IMR-90 (cell line): ENCODE measurements at regions not wholly inside any gene's neighbourhood (a gene's known extent, or its start where the extent isn't known, plus 50 kb on each side); places are given as distances from the start of the nearest gene placed in this dataset.

Experiments used
- ATAC-seq: fragments of 200-7000 bp; cut with Tn5 transposase; 2 replicates; pipeline ENCODE4 v1.9.1; 2020; ENCODE audit warnings: low read depth, mild to moderate bottlenecking, moderate library complexity
- BruUV-seq: library from RNA; stranded (reverse); fragments of 400-500 nt; replicated peaks from 2 replicates; lab custom pipeline; 2021; lab: Mats Ljungman, UMichigan
- CTCF ChIA-PET: fragments of 300-600 bp; formaldehyde crosslinking; extraction: SDS; loops from one replicate; lab custom pipeline; 2021; ENCODE audit warnings: antibody characterized with exemption; lab: Yijun Ruan, JAX
- POLR2A ChIA-PET: fragments of 300-600 bp; sonication (Branson Sonifier 250); formaldehyde crosslinking; loops from one replicate; lab custom pipeline; 2022; ENCODE audit warnings: antibody characterized with exemption; ENCODE audit not compliant: unreplicated experiment; lab: Charles Lee
- DNase-seq: peaks from one replicate; pipeline ENCODE4 v3.0.0; 2013
- H2AFZ ChIP-seq: replicated peaks from 2 replicates; pipeline ENCODE3; 2013; ENCODE audit warnings: low read length, mild to moderate bottlenecking; ENCODE audit not compliant: poor library complexity
- H2AK5ac ChIP-seq: 2 replicates; pipeline ENCODE4 v1.6.1; 2013; ENCODE audit warnings: low read depth, low read length, inconsistent platforms
- H2AK9ac ChIP-seq: replicated peaks from 2 replicates; pipeline ENCODE3; 2013; ENCODE audit warnings: mild to moderate bottlenecking, low read depth, low read length, moderate library complexity; ENCODE audit not compliant: poor library complexity
- H2BK120ac ChIP-seq: 2 replicates; pipeline ENCODE4 v1.6.1; 2013; ENCODE audit warnings: low read depth, low read length, inconsistent platforms
- H2BK15ac ChIP-seq: 3 replicates; pipeline ENCODE4 v1.6.1; 2013; ENCODE audit warnings: low read depth, low read length, inconsistent platforms
- H2BK20ac ChIP-seq: 2 replicates; pipeline ENCODE4 v1.6.1; 2013; ENCODE audit warnings: low read depth, mild to moderate bottlenecking, inconsistent platforms, low read length, moderate library complexity
- H2BK5ac ChIP-seq: 2 replicates; pipeline ENCODE4 v1.6.1; 2013; ENCODE audit warnings: mild to moderate bottlenecking, low read depth, low read length, inconsistent platforms; ENCODE audit not compliant: poor library complexity, severe bottlenecking
- H3K14ac ChIP-seq: replicated peaks from 2 replicates; pipeline ENCODE4 v1.6.1; 2013; ENCODE audit warnings: low read depth, low read length, inconsistent platforms
- H3K18ac ChIP-seq: 2 replicates; pipeline ENCODE4 v1.6.1; 2013; ENCODE audit warnings: low read depth, low read length, control low read depth
- H3K23ac ChIP-seq: 2 replicates; pipeline ENCODE4 v1.6.1; 2013; ENCODE audit warnings: low read depth, low read length, inconsistent platforms
- H3K27ac ChIP-seq: 2 replicates; pipeline ENCODE4 v1.5.1; 2013; ENCODE audit warnings: mild to moderate bottlenecking, control low read depth, low read length; ENCODE audit not compliant: insufficient read depth
- H3K27me3 ChIP-seq: 2 replicates; pipeline ENCODE4 v1.6.1; 2013; ENCODE audit warnings: low read length; ENCODE audit not compliant: control insufficient read depth, insufficient read depth
- H3K36me3 ChIP-seq: 2 replicates; pipeline ENCODE4 v1.6.1; 2013; ENCODE audit warnings: low read length, mixed read lengths; ENCODE audit not compliant: control insufficient read depth, insufficient read depth
- H3K4ac ChIP-seq: 2 replicates; pipeline ENCODE4 v1.6.1; 2013; ENCODE audit warnings: low read depth, low read length, inconsistent platforms
- H3K4me1 ChIP-seq: 2 replicates; pipeline ENCODE4 v1.6.1; 2013; ENCODE audit warnings: low read length, mixed read lengths; ENCODE audit not compliant: control insufficient read depth, insufficient read depth
- H3K4me2 ChIP-seq: 2 replicates; pipeline ENCODE4 v1.6.1; 2013; ENCODE audit warnings: low read depth, mild to moderate bottlenecking, control low read depth, low read length, moderate library complexity
- H3K4me3 ChIP-seq: 2 replicates; pipeline ENCODE4 v1.5.1; 2013; ENCODE audit warnings: low read depth, mild to moderate bottlenecking, control low read depth, low read length, moderate library complexity; ENCODE audit not compliant: insufficient read depth
- H3K56ac ChIP-seq: 2 replicates; pipeline ENCODE4 v1.6.1; 2013; ENCODE audit warnings: low read length, inconsistent platforms; ENCODE audit not compliant: insufficient read depth; ENCODE audit errors: extremely low read depth
- H3K79me1 ChIP-seq, 2 experiments: 2 replicates each; pipeline ENCODE4 v1.6.1; 2013; ENCODE audit warnings: low read length in 2 of 2, inconsistent platforms in 1 of 2, low read depth in 1 of 2
- H3K9ac ChIP-seq: 2 replicates; pipeline ENCODE4 v1.6.1; 2013; ENCODE audit warnings: low read depth, low read length, control low read depth
- H3K9me1 ChIP-seq: 2 replicates; pipeline ENCODE4 v1.6.1; 2013; ENCODE audit warnings: low read length, inconsistent platforms; ENCODE audit not compliant: insufficient read depth
- H3K9me3 ChIP-seq: 2 replicates; pipeline ENCODE4 v1.6.1; 2013; ENCODE audit warnings: low read length; ENCODE audit not compliant: control insufficient read depth, insufficient read depth
- H4K20me1 ChIP-seq: 2 replicates; pipeline ENCODE4 v1.6.1; 2013; ENCODE audit warnings: low read length, inconsistent platforms; ENCODE audit not compliant: insufficient read depth
- H4K5ac ChIP-seq: 2 replicates; pipeline ENCODE4 v1.6.1; 2013; ENCODE audit warnings: mild to moderate bottlenecking, low read depth, low read length, control low read depth
- H4K8ac ChIP-seq, 2 experiments: 2 replicates each; pipeline ENCODE4 v1.6.1; 2013; ENCODE audit warnings: low read depth in 2 of 2, low read length in 2 of 2, control low read depth in 1 of 2, inconsistent platforms in 1 of 2
- H4K91ac ChIP-seq: 2 replicates; pipeline ENCODE4 v1.6.1; 2013; ENCODE audit warnings: low read depth, low read length, inconsistent platforms; ENCODE audit not compliant: insufficient read depth
- BHLHE40 ChIP-seq: fragments of 150-350 bp; IDR thresholded peaks from 2 replicates; pipeline ENCODE4 v1.6.1; 2016; ENCODE audit warnings: mild to moderate bottlenecking, low read depth, low read length
- WGBS, 2 experiments: methylation state at CpG; one replicate each; pipeline versions ENCODE4 v1.1.5 to v1.1.7; 2013; ENCODE audit warnings: missing lambda C conversion rate in 2 of 2; ENCODE audit not compliant: insufficient read length in 1 of 2; ENCODE audit errors: extremely low coverage in 2 of 2; 5-methylcytosine and 5-hydroxymethylcytosine counted together
- dilution Hi-C: fragments of 300-500 bp; cut with HindIII; formaldehyde crosslinking; loops from one replicate; pipeline ENCODE4 v1.14.3; 2018; ENCODE audit warnings: low sequenced_read_pairs; ENCODE audit not compliant: unreplicated experiment
- in situ Hi-C: fragments of 300-500 bp; cut with MboI; formaldehyde crosslinking; loops from 3 replicates; pipeline ENCODE4 v1.14.3; 2019; ENCODE audit warnings: low sequenced_read_pairs, inconsistent platforms, mixed read lengths
- intact Hi-C: fragments of 100-400 bp; cut with micrococcal nuclease; formaldehyde crosslinking; loops from 2 replicates; pipeline ENCODE4 v1.10.0; 2022

GRCh38 chr4:127419431-127419830 is 213.3 kb upstream of the INTU start:
- H3K23ac ChIP-seq = no peak overlapping the region
- ATAC-seq = no peak
- H3K9ac ChIP-seq = no peak overlapping the region
- no CpG with 5 or more reads among the region's 1 CpG for WGBS, 2 experiments
- no peak overlapping the region for H2AFZ ChIP-seq
- in situ Hi-C loops = no loop called here
- H3K18ac ChIP-seq = no peak overlapping the region
- no peak overlapping the region for H3K4ac ChIP-seq
- no peak overlapping the region for H3K4me2 ChIP-seq
- POLR2A ChIA-PET = no interaction called here
- no peak overlapping the region for H2AK5ac ChIP-seq
- H3K4me1 ChIP-seq = no peaks in the 10 kb centered on the region; the same call in 1 of the 2 replicates
- no peak overlapping the region for H4K8ac ChIP-seq
- no peaks in the 10 kb centered on the region for H3K79me1 ChIP-seq
- no peak for TF ChIP-seq BHLHE40
- no peak overlapping the region for H2BK15ac ChIP-seq
- BruUV-seq = no TSS peak
- no peak overlapping the region for H2BK120ac ChIP-seq
- H2BK20ac ChIP-seq = no peak overlapping the region
- no peak overlapping the region for H3K27ac ChIP-seq
- H3K14ac ChIP-seq = no peak overlapping the region
- no peak overlapping the region for H2AK9ac ChIP-seq
- H4K20me1 ChIP-seq = no peaks in the 10 kb centered on the region
- intact Hi-C loops = no loop called here
- no peaks in the 10 kb centered on the region for H3K9me3 ChIP-seq
- no peak overlapping the region for H4K91ac ChIP-seq
- no peak overlapping the region for H3K56ac ChIP-seq
- no peaks in the 10 kb centered on the region; the same call in 1 of the 2 replicates for H3K27me3 ChIP-seq
- no peak for DNase-seq
- no peak overlapping the region for H4K5ac ChIP-seq
- H3K36me3 ChIP-seq = no peaks in the 10 kb centered on the region
- no peak overlapping the region for H2BK5ac ChIP-seq
- H3K9me1 ChIP-seq = no peaks in the 10 kb centered on the region
- H3K4me3 ChIP-seq = no peak overlapping the region
- dilution Hi-C loops = no loop called here
- CTCF ChIA-PET = no interaction called here
